LNCaP clone FGC (cell line): ENCODE measurements at regions not wholly inside any gene's neighbourhood (a gene's known extent, or its start where the extent isn't known, plus 50 kb on each side); places are given as distances from the start of the nearest gene placed in this dataset.

ENCODE experiments used
- DNase-seq: peaks from one replicate; pipeline ENCODE4 v3.0.0-alpha.2; 2011; ENCODE audit warnings: low read depth
- H3K4me3 ChIP-seq: 2 replicates; pipeline ENCODE4 v1.5.1; 2011; ENCODE audit warnings: mild to moderate bottlenecking, low read depth, low read length, control low read depth
- CTCF ChIP-seq: IDR thresholded peaks from 2 replicates; pipeline ENCODE4 v1.5.1; 2012; ENCODE audit warnings: mild to moderate bottlenecking; ENCODE audit not compliant: control insufficient read depth, insufficient read depth; ENCODE audit errors: extremely low read depth

GRCh38 chr4:133263104-133263503 lies 114.0 kb downstream of the PCDH10 start:
- no peak for DNase-seq
- no peak overlapping the region for H3K4me3 ChIP-seq
- no peak for TF ChIP-seq CTCF

- no peak for TF ChIP-seq CTCF
- no peak overlapping the region for H3K4me3 ChIP-seq
- DNase-seq = no peak
These were observed 98.8 kb downstream of the PCDH10 start for GRCh38 chr4:133247861-133248260.

GRCh38 chr4:133245226-133245625 lies 96.1 kb downstream of the PCDH10 start:
- DNase-seq = no peak
- H3K4me3 ChIP-seq = no peak overlapping the region
- TF ChIP-seq CTCF = no peak
